COR-L47 (cell line): ENCODE measurements at regions not wholly inside any gene's neighbourhood (a gene's known extent, or its start where the extent isn't known, plus 50 kb on each side); places are given as distances from the start of the nearest gene placed in this dataset.
"Not testable (repeated sequence)": the region's sequence is repeated elsewhere in the genome, so short reads cannot be mapped to it uniquely, and the experiment has no call there.

Experiments used
- DNase-seq: peaks from one replicate; lab custom pipeline; 2025; lab: John Stamatoyannopoulos, UW

GRCh38 chr9:105114318-105114717 lies 130.1 kb upstream of the SLC44A1 start:
- DNase-seq, result no peak

GRCh38 chr9:105114964-105115728 lies 129.3 kb upstream of the SLC44A1 start:
- no peak for DNase-seq

- DNase-seq, result no peak
Observed at GRCh38 chr9:105116052-105116868, 128.2 kb upstream of the SLC44A1 start.

GRCh38 chr9:105117234-105117633 lies 127.2 kb upstream of the SLC44A1 start:
- DNase-seq, result no peak

- DNase-seq, result no peak
Observed at GRCh38 chr9:105118636-105119035, 125.8 kb upstream of the SLC44A1 start.

- no peak for DNase-seq
Observed at GRCh38 chr9:105119156-105119555, 125.3 kb upstream of the SLC44A1 start.

GRCh38 chr9:105121861-105122430 lies 122.5 kb upstream of the SLC44A1 start:
- no peak for DNase-seq

GRCh38 chr9:105124598-105124997 lies 119.9 kb upstream of the SLC44A1 start:
- DNase-seq, result not testable (repeated sequence)

- no peak for DNase-seq
Observed at GRCh38 chr9:105126226-105126625, 118.2 kb upstream of the SLC44A1 start.

- no peak for DNase-seq
Observed at GRCh38 chr9:105127863-105128220, 116.6 kb upstream of the SLC44A1 start.

- no peak for DNase-seq
Observed at GRCh38 chr9:105128908-105129600, 115.4 kb upstream of the SLC44A1 start.

- no peak for DNase-seq
Observed at GRCh38 chr9:105129731-105130130, 114.7 kb upstream of the SLC44A1 start.

- DNase-seq, result no peak
Observed at GRCh38 chr9:105131981-105132380, 112.5 kb upstream of the SLC44A1 start.

GRCh38 chr9:105132606-105133005 lies 111.8 kb upstream of the SLC44A1 start:
- DNase-seq, result no peak

GRCh38 chr9:105138306-105138801 lies 106.1 kb upstream of the SLC44A1 start:
- DNase-seq, result peak; percentile 60

GRCh38 chr9:105141146-105141975 lies 103.1 kb upstream of the SLC44A1 start:
- DNase-seq, result no peak

- DNase-seq, result no peak
Observed at GRCh38 chr9:105141976-105142250, 102.5 kb upstream of the SLC44A1 start.

GRCh38 chr9:105142406-105143135 lies 101.9 kb upstream of the SLC44A1 start:
- no peak for DNase-seq

- DNase-seq, result no peak
Observed at GRCh38 chr9:105143136-105143430, 101.4 kb upstream of the SLC44A1 start.

- no peak for DNase-seq
Observed at GRCh38 chr9:105144076-105144475, 100.4 kb upstream of the SLC44A1 start.

- no peak for DNase-seq
Observed at GRCh38 chr9:105144841-105145240, 99.6 kb upstream of the SLC44A1 start.
